Astrocyte of the spinal cord (primary cell): ENCODE measurements at regions not wholly inside any gene's neighbourhood (a gene's known extent, or its start where the extent isn't known, plus 50 kb on each side); places are given as distances from the start of the nearest gene placed in this dataset.
"Not testable (repeated sequence)": the region's sequence is repeated elsewhere in the genome, so short reads cannot be mapped to it uniquely, and the experiment has no call there.

Experiments used
- DNase-seq: peaks from one replicate; pipeline ENCODE4 v3.0.0; 2011; ENCODE audit warnings: low read depth, low spot score
- H3K4me3 ChIP-seq: 2 replicates; pipeline ENCODE4 v1.5.1; 2011; ENCODE audit warnings: low read depth, mild to moderate bottlenecking, low read length, moderate library complexity
- in situ Hi-C: cut with HindIII; loops from 2 replicates; pipeline ENCODE4 v1.10.0; 2017; ENCODE audit warnings: low sequenced_read_pairs
- TF ChIP-seq, protein P1 (sequence below): IDR thresholded peaks from 2 replicates; pipeline ENCODE4 v1.5.1; 2012; ENCODE audit warnings: low read depth, mild to moderate bottlenecking, low read length, inconsistent platforms

DNA sequence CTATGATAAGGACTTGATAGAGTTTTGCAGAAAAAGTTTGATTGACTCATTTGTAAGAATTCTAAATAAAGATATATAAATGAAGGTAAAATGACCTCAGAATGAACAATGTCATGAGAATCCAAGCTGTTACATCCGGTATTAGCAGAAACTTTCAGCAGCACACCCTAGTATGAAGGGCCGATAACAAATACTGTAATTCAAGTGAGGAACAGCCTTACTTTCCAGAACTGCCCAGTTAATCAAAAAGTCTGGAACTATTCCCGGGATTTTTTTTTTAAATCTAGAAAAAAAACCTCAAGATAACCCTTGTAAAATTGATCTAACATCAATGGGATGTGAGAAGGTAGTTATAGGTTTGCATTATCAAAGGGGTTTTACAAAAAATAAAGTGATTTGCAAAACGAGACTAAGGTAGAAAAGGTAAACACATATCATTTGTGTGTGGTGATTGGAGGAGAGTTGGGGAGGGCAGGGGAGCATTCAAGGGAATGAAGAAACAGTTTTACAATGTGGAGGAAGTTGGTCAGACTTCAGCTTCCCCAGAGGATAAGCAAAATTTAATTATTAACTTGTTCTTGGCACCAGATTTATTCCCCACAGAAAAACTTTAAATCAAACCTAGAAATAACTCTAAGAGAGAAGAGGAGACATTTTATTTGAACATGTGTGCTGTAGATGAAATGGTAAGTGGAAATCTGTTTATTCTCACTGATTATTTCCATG is 75.9 kb upstream of the VCAM1 start:
- DNase-seq, result peak; percentile 9
- TF ChIP-seq, protein P1, sequence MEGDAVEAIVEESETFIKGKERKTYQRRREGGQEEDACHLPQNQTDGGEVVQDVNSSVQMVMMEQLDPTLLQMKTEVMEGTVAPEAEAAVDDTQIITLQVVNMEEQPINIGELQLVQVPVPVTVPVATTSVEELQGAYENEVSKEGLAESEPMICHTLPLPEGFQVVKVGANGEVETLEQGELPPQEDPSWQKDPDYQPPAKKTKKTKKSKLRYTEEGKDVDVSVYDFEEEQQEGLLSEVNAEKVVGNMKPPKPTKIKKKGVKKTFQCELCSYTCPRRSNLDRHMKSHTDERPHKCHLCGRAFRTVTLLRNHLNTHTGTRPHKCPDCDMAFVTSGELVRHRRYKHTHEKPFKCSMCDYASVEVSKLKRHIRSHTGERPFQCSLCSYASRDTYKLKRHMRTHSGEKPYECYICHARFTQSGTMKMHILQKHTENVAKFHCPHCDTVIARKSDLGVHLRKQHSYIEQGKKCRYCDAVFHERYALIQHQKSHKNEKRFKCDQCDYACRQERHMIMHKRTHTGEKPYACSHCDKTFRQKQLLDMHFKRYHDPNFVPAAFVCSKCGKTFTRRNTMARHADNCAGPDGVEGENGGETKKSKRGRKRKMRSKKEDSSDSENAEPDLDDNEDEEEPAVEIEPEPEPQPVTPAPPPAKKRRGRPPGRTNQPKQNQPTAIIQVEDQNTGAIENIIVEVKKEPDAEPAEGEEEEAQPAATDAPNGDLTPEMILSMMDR, result no peak
- H3K4me3 ChIP-seq, result no peak overlapping the region
- in situ Hi-C loops, result no loop called here

- in situ Hi-C loops, result no loop called here
- TF ChIP-seq, protein P1, result no peak
- DNase-seq, result no peak
- H3K4me3 ChIP-seq, result no peak overlapping the region
Observed at GRCh38 chr1:100646001-100646400, 73.5 kb upstream of the VCAM1 start.

- peak; percentile 8 for DNase-seq
- TF ChIP-seq, protein P1, result no peak
- no peak overlapping the region for H3K4me3 ChIP-seq
- in situ Hi-C loops, result no loop called here
Observed at GRCh38 chr1:100649146-100649545, 70.4 kb upstream of the VCAM1 start.

DNA sequence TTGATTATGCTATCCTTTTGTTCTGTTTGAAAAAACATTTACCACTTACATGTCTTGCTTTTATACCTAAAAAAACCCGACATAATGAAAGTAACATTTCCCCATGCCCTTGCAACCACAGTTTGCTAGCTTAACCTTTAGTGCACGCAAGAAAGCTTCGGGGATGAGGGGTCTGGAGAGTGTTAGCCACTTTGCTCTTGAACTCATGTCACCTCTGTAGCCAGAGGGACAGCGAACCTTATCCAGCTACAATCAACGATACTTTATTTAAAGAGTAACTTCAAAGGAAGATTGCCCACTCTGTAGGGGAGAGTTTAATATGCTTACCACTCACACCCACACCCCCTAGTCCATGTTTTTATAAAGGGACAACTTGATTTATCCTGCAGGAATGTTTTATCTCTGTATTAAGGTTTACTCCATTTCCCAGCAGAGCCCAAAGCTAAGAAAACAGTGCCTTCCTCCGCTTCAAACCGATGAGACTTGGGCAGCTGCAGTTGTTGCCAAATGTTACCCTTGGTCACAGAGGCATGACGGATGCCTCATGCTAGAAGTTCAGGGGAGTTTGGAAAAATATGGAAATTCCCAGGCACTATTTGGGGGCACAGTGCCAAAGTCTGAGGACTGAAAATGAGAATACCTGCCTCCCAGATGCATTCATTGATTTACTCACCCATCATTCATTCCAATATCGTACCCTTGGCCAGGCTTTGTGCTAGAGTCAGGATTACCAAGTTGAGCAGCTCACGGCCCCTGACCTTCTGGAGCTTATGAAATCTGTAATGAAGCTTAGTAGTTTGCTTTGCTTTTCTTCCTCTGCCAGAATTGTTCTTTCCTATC is 61.4 kb upstream of the VCAM1 start:
- H3K4me3 ChIP-seq, result no peak overlapping the region
- in situ Hi-C loops, result no loop called here
- TF ChIP-seq, protein P1, result no peak
- no peak for DNase-seq

DNA sequence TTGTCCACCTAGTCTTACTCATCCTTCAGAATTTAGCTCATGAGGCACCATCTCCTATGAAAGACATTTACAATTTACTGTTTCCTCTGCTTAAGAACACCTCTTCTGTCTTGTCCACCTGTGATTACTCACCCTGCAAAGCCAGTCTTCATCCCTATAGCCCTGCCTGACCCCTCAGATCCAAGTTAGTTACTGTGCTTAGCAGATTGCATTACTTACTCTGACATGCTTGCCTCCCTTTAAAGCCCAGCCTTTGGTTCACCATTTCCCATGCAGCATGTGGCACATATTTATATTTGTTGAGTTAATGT is 60.9 kb upstream of the VCAM1 start:
- in situ Hi-C loops, result no loop called here
- H3K4me3 ChIP-seq, result no peak overlapping the region
- DNase-seq, result no peak
- TF ChIP-seq, protein P1, result no peak

DNA sequence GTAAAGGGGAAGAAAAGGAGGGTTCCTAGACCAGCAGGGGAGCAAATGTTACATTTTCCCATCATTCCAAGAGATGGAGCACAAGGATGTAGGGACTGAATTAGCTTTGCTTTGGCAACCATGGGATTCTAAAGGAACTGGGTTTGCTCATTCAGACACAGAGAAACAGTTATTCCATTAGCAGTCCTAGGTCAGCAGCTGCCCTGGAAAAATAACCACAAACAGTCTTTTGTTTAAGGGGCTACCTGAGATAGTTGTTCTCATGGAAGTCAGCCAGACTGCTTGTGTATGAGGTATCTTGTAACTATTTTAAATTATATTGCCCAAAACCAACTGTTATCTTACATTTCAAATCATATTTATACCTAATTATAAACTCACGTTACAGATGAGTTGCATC is 58.4 kb upstream of the VCAM1 start:
- TF ChIP-seq, protein P1, result no peak
- DNase-seq, result no peak
- no peak overlapping the region for H3K4me3 ChIP-seq
- in situ Hi-C loops, result no loop called here

DNA sequence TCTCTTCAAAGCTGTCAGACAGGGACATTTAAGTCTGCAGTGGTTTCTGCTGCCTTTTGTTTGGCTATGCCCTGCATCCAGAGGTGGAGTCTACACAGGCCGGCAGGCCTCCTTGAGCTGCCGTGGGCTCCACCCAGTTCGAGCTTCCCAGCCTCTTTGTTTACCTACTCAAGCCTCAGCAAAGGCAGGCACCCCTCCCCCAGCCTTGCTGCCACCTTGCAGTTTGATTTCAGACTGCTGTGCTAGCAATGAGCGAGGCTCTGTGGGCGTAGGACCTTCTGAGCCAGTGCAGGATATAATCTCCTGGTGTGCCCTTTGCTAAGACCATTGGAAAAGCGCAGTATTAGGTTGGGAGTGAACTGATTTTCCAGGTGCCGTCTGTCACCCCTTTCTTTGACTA is 51.0 kb upstream of the VCAM1 start:
- in situ Hi-C loops, H3K4me3 ChIP-seq: not testable (repeated sequence)

More for the DNA sequence above, 51.0 kb upstream of the VCAM1 start:
- DNase-seq, result not testable (repeated sequence)
